ENCODE measurements at regions not wholly inside any gene's neighbourhood (a gene's known extent, or its start where the extent isn't known, plus 50 kb on each side); places are given as distances from the start of the nearest gene placed in this dataset.

DNA sequence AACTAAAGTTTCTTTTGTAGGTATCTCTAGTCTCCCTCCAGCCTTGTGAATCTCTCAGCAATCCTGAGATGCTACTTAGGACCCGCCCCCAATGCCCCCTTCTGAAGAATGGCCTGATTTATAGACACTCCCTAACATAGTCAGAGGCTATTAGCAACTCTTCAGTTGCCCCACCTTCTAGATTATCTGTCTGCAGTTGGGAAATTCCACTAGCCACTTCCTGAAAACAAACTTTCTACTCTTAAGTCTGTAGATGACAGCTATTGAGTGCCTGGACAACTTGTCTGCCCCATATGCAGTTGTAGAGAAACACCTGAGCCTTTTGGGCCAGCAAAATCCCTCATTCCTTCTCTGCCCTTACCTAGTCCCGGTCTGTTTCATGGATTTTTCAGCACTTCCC, 188.2 kb upstream of the PREP start:
- no peak for TF ChIP-seq CTCF (IDR thresholded peaks at IDR 0.05; ENCODE audit: unreplicated experiment)
- no peak overlapping the region for H3K27ac Mint-ChIP-seq (ENCODE audit: unreplicated experiment)
- H3K4me1 Mint-ChIP-seq (ENCODE audit: unreplicated experiment): peaks cover 21% of the 10 kb centered on the region
- no peak for DNase-seq (ENCODE audit: low spot score)
- no peaks in the 10 kb centered on the region for H3K36me3 Mint-ChIP-seq (ENCODE audit: low read depth, unreplicated experiment)
- H3K27me3 Mint-ChIP-seq (ENCODE audit: unreplicated experiment): peaks cover 1% of the 10 kb centered on the region
- H3K4me3 Mint-ChIP-seq (ENCODE audit: unreplicated experiment): no peak overlapping the region
- H3K9me3 Mint-ChIP-seq (ENCODE audit: unreplicated experiment): no peaks in the 10 kb centered on the region

DNA sequence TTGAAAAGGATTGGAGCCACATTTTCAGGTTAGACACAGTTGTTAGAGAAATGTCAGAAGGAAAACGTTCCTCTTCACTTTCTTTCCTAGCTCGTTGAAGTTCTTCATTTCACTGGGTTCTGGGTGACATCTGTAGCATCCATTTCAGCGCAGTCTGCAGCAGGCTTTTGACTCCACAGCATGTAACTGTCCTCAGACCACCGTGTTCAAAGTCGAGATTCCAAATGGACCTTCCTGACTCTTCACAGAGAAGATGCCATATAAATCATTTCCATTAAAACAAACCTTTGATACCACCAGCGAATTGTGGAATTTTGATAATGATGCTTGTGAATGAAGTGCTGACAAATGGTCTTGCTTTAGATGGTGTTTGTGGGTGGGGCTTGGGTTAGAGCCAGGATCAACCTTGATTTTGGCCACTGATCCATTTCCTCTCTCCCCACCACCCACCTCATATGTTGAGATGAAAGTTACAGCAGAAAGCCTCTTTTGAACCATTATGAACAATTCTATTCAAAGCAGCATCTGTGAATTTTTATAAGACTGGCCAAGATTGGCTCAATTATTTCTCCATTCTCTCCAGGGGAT, 185.3 kb upstream of the PREP start:
- Mint-ChIP-seq H3K27me3 (ENCODE audit: unreplicated experiment) (peaks cover 1% of the 10 kb centered on the region), H3K27ac (ENCODE audit: unreplicated experiment) (no peak overlapping the region), H3K4me3 (ENCODE audit: unreplicated experiment) (no peak overlapping the region), H3K36me3 (ENCODE audit: low read depth, unreplicated experiment) (no peaks in the 10 kb centered on the region), H3K9me3 (ENCODE audit: unreplicated experiment) (no peaks in the 10 kb centered on the region), H3K4me1 (ENCODE audit: unreplicated experiment) (peaks cover 7% of the 10 kb centered on the region)
- no peak for DNase-seq (ENCODE audit: low spot score)
- TF ChIP-seq CTCF (IDR thresholded peaks at IDR 0.05; ENCODE audit: unreplicated experiment): no peak

- Mint-ChIP-seq H3K36me3 (ENCODE audit: low read depth, unreplicated experiment) (no peaks in the 10 kb centered on the region), H3K4me3 (ENCODE audit: unreplicated experiment) (no peak overlapping the region), H3K27me3 (ENCODE audit: unreplicated experiment) (no peaks in the 10 kb centered on the region), H3K4me1 (ENCODE audit: unreplicated experiment) (peaks cover 1% of the 10 kb centered on the region), H3K9me3 (ENCODE audit: unreplicated experiment) (no peaks in the 10 kb centered on the region), H3K27ac (ENCODE audit: unreplicated experiment) (no peak overlapping the region)
- no peak for DNase-seq (ENCODE audit: low spot score)
- TF ChIP-seq CTCF (IDR thresholded peaks at IDR 0.05; ENCODE audit: unreplicated experiment): no peak
Measured at GRCh38 chr6:105587349-105588122, 184.7 kb upstream of the PREP start.

- H3K4me3 Mint-ChIP-seq (ENCODE audit: unreplicated experiment): no peak overlapping the region
Measured at GRCh38 chr6:105578179-105578707, 175.4 kb upstream of the PREP start.

More at GRCh38 chr6:105578179-105578707, 175.4 kb upstream of the PREP start:
- no peak for DNase-seq (ENCODE audit: low spot score)
- H3K27ac Mint-ChIP-seq (ENCODE audit: unreplicated experiment): no peak overlapping the region
- H3K4me1 Mint-ChIP-seq (ENCODE audit: unreplicated experiment): no peaks in the 10 kb centered on the region
- TF ChIP-seq CTCF (IDR thresholded peaks at IDR 0.05; ENCODE audit: unreplicated experiment): no peak
- H3K9me3 Mint-ChIP-seq (ENCODE audit: unreplicated experiment): no peaks in the 10 kb centered on the region
- no peaks in the 10 kb centered on the region for H3K27me3 Mint-ChIP-seq (ENCODE audit: unreplicated experiment)
- no peaks in the 10 kb centered on the region for H3K36me3 Mint-ChIP-seq (ENCODE audit: low read depth, unreplicated experiment)
